ENCODE measurements at regions not wholly inside any gene's neighbourhood (a gene's known extent, or its start where the extent isn't known, plus 50 kb on each side); places are given as distances from the start of the nearest gene placed in this dataset.

DNA sequence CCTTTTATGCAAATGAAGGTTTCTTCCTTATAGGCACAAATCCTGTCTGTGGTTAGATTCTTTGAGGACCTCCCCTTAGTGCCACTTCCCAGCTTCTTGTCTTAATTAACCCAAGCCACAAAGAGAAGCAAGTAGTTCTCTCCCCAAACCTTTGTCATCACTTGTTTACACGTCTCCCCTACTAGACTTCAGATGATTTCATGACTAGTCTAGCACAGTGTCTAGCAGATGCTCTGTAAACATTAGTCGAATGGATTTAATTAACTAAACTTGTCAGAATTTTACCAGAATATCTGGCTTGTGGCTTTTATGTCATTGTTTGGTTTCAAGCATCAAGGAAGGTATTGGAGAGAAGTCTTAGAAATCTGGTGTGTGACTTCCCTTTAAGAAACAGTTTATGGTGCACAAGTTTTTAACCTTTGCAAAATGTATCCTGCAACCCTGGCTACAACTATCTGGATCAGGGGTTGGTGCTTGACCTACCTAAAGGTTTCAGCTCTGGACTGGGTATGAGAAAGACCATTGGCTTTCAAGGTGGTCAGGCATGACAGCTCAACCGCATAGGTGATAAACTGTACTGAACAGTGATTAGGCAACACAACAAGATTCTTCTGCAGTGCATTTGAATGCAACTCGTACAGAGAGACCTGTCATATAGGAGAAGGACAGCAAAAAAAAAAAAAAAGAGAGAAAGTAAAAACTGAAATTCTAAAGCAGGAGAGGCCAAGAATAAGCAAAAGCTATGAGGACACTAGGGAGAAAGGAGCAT lies 93.2 kb upstream of the CCDC150 start:
- TF ChIP-seq, protein P1, sequence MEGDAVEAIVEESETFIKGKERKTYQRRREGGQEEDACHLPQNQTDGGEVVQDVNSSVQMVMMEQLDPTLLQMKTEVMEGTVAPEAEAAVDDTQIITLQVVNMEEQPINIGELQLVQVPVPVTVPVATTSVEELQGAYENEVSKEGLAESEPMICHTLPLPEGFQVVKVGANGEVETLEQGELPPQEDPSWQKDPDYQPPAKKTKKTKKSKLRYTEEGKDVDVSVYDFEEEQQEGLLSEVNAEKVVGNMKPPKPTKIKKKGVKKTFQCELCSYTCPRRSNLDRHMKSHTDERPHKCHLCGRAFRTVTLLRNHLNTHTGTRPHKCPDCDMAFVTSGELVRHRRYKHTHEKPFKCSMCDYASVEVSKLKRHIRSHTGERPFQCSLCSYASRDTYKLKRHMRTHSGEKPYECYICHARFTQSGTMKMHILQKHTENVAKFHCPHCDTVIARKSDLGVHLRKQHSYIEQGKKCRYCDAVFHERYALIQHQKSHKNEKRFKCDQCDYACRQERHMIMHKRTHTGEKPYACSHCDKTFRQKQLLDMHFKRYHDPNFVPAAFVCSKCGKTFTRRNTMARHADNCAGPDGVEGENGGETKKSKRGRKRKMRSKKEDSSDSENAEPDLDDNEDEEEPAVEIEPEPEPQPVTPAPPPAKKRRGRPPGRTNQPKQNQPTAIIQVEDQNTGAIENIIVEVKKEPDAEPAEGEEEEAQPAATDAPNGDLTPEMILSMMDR (IDR thresholded peaks at IDR 0.05): no peak
- TF ChIP-seq POLR2A (IDR thresholded peaks at IDR 0.05): no peak

All from thyroid gland (tissue), 4 donors.